HG03066 (cell line): ENCODE measurements at regions not wholly inside any gene's neighbourhood (a gene's known extent, or its start where the extent isn't known, plus 50 kb on each side); places are given as distances from the start of the nearest gene placed in this dataset.
"Not testable (repeated sequence)": the region's sequence is repeated elsewhere in the genome, so short reads cannot be mapped to it uniquely, and the experiment has no call there.

Source experiments
- ATAC-seq: cut with Tn5 transposase; IDR thresholded peaks from one replicate; pipeline ENCODE4 v1.9.1; 2021; ENCODE audit warnings: low read depth; ENCODE audit not compliant: unreplicated experiment

DNA sequence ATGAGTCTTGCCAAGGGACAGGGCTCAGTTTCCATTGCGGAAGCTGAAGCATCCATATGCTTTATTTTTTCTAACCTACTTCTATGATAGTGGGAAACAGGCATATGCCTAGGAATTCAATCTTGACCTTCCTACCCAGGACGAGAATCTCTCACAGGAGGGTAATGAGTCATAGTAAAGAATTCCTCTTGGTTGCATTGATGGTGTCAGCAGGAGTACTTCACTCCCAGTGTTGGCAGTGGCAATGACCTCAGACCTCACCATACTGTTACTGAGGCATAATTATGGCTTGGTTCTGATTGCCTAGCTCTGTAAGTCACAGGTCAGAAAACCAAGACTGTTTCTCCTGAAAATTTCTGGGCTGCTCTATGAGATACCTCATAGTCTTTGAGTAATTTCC lies 552.9 kb downstream of the ARL4A start:
- ATAC-seq = no peak

DNA sequence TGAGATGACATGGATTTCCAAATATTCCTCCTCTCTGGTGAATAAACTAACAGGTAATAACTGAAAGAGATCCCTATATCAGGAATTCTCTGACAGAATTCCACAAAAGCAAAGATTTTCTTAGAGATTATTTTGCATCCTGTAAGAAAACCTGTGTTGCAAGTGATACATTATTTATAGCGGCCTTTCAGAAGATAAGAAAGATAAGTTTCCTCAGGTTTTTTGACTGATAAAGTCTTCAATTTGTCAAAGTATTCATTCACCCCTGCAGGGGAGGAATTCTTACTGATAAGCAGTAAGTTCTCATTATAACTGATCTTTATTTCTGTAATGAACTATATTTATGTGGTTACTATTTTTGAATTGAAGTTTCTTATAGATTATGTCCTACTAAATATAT lies 554.0 kb downstream of the ARL4A start:
- no peak for ATAC-seq

GRCh38 chr7:13257661-13258060 lies 570.2 kb downstream of the ARL4A start:
- no peak for ATAC-seq

- ATAC-seq = no peak
Observed at GRCh38 chr7:13258386-13258785, 571.0 kb downstream of the ARL4A start.

DNA sequence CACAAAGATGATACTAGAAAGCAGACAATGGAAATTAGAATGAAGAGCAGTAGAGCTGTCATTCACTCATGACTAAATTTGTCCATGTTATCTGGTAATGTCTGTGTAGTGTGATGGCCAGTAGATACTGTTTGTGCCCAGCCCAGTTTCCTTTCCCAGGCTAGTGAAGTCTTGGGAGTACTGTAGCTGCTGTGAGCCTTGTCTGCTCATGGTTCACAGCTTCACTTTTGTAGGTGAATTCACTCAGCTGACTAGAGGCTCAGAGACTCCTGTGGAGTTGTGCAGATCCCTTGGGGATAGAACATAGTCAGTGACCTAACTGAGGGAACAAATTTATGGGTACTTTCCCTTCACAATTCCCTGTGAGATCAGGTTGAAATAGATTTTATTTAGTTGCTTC lies 572.5 kb downstream of the ARL4A start:
- no peak for ATAC-seq

DNA sequence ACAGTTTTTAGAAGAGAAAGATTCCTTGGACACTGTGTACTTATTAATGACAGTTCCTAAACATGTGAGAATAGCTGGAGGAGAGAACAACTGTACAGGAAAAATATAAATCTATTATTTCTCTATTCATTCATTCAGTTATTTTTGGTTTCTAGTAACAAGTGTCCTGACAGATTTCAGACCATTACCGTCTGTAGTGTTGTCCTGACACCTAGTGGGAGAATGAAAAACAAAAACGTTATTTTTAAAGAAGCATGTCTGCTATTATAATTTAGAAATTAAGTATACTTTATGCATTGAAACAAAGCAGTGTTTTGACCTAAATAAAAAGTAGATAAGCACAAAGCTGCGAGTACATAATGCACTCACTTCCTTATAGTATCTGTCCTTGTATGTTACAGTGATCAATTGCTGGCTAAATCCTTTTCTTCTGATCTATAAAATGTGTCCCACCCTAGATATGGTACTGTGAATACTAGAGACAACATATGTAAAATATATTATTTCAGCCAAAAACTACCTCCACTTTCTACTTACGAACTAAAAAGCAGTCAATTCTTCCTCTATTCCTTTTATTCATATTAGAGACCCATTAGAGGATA lies 575.6 kb downstream of the ARL4A start:
- no peak for ATAC-seq

GRCh38 chr7:13265271-13265670 lies 577.8 kb downstream of the ARL4A start:
- no peak for ATAC-seq

DNA sequence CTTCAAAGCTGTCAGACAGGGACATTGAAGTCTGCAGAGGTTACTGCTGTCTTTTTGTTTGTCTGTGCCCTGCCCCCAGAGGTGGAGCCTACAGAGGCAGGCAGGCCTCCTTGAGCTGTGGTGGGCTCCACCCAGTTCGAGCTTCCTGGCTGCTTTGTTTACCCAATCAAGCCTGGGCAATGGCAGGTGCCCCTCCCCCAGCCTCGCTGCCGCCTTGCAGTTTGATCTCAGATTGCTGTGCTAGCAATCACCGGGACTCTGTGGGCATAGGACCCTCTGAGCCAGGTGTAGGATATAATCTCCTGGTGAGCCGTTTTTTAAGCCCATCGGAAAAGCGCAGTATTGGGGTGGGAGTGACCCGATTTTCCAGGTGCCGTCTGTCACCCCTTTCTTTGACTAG lies 586.8 kb downstream of the ARL4A start:
- not testable (repeated sequence) for ATAC-seq

GRCh38 chr7:13276977-13277376 lies 589.5 kb downstream of the ARL4A start:
- ATAC-seq = no peak

DNA sequence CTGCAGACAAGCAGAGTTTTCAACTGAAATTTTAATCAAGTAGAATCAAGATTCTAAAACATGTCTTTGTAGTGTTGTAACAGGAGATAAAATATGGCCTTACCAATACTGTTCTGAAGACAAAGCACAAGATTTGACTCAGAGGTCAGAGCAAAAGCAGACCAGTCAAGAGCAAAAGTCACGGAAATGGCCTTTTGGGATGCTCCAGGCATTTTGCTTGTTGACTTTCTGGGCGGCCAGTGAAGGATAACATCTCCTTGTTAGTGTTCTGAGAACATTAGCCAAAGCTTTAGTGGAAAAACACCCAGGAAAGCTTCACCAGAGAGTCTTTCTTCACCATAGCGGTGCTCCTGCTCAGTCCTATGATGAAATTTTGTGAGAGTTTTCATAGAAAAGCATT lies 590.6 kb downstream of the ARL4A start:
- ATAC-seq = no peak

- ATAC-seq = no peak
Observed at GRCh38 chr7:13279854-13280435, 592.5 kb downstream of the ARL4A start.

- ATAC-seq = no peak
Observed at GRCh38 chr7:13282377-13282980, 595.0 kb downstream of the ARL4A start.

GRCh38 chr7:13286916-13287315 lies 599.5 kb downstream of the ARL4A start:
- ATAC-seq = no peak

- ATAC-seq = no peak
Observed at GRCh38 chr7:13288516-13288915, 601.1 kb downstream of the ARL4A start.

GRCh38 chr7:13290975-13291374 lies 603.5 kb downstream of the ARL4A start:
- ATAC-seq = no peak

DNA sequence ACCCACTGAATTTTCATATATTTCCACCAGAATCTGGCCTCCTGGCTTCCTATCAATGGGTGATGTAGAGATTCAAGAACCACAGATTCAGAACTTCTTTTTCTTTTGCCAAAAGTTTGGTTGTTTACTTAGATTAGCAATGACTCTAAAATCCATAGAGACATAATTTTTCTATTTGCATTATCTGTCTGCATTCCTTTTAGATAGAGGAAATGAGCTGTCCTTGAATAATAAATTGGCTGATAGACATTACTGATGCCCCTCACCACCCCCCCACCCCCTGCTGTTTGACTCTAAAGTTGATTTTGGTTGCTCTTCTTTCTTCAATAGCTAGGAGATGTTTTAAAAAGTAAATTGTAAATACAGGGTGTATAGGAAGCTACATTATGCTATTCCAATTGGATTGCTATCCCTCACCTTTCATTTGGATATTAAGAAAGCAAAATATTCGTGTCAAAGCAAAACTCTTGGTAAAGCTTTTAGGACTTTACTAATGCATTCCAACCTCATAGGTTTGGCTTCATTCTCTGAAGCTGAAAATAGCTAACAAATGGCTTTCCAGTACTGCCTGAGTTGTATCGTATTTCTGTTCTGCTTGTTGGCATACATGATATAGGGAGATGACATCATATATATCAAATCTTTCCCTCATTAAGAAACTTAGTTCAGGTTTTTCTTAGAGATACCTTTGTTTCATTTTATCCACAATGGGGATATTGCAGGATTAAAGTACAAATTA lies 606.0 kb downstream of the ARL4A start:
- no peak for ATAC-seq

DNA sequence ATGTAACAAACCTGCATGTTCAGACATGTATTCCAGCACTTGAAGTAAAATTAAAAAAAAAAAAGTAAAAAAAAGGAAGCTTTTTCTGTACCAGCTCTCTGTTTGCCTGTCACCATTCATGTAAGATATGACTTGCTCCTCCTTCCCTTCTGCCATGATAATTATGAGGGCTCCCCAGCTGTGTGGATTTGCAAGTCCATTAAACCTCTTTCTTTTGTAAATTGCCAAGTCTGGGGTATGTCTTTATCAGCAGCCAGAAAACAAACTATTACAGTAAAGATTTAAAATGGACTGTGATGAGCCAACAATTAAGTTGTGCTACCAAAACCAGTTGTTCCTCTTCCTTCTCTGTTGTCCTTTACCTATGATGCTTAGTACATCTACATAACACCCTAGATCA lies 619.6 kb downstream of the ARL4A start:
- ATAC-seq = no peak

DNA sequence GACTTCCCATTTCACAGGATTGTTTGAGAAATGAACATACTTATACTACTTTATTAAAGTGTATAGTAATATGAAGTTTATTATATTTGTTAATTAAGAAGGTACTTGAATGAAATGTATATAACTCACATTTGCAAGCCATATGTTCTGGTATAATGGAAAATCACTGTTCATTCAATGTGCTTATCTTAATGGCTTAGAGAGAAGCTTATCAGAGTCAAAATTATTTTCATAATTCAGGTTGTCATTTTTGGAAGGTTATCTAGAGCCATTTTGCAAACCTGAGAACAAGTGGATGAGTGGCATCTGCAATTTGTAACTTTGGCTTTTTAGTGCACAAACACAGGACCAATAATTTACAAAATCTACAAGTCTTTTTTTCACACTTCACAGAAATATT lies 621.0 kb downstream of the ARL4A start:
- no peak for ATAC-seq

DNA sequence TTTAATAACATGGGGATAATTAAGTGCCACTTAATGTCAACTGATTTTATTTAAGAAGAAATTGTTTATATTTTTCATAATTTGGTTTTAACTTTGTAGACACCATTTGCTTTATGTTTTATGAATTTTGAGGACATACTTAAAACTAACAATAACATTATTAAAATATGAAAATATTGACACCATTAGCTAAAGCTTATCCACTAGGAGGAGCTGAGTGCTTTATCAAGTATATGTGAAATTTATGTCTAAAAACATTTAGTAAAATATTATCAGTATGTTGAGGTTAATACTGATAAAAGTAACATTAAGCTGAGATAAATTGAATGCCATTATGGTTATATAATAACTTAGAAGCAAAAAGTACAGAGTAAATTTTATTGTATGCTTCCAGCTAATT lies 622.1 kb downstream of the ARL4A start:
- ATAC-seq = no peak

DNA sequence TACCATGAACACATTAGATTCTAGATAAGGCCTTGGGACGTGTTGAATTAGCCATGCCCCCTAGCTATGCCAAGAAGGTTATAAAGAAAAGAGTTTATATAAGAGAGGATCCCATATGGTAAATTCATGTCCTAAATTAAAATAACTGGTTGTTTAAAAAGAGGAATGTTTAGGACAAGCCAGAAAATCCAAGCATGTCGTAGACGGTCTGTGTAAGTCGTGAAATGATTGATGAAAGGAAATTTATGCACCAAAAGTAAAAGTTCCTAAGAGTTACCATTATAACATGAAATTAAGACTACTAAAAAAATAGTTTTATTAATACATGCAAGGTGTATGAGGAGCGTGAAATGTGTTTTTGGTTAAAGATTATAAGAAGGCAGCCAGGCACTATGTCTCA lies 624.9 kb downstream of the ARL4A start:
- ATAC-seq = no peak

DNA sequence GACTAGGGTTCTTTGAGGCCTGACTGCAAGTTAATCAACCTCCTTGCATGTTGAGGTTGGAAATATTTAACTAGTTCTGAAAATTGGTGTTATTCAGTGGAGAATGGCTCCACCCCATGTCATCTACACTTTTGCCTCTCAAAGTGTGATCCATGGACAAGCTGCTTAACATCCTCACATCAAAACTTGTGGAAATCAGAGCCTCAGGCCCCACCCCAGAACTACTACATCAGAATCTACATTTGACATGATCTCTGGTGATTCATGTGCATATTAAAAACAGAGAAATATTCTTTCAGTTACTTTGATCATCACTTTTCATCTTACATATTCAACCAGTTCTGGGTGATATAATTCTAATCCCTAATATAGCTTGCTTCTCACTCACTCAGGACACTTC lies 632.9 kb downstream of the ARL4A start:
- no peak for ATAC-seq

DNA sequence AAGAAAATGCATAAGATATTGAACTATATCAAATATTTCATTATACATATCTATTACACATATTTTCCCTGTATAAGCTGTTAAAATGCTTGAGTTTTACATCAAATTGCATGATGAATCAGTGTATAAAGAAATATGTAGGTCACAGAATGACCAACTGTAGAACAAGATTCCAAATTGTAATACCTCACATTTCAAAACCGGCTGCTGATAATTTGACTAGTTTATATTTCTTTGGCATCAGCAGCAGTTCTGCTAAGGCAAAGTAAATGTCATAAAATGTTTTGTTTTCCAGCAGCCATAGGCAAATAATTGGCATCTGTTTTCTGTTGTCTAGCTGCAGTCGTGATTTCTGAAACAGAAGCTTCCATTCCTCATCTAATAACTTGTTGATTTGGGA lies 633.9 kb downstream of the ARL4A start:
- ATAC-seq = no peak
